Effector memory CD8-positive, alpha-beta T cell (primary cell): ENCODE measurements at regions not wholly inside any gene's neighbourhood (a gene's known extent, or its start where the extent isn't known, plus 50 kb on each side); places are given as distances from the start of the nearest gene placed in this dataset.

Experiments
- ATAC-seq: fragments of 150-1000 bp; cut with Tn5 transposase; replicated peaks from 2 replicates; pipeline ENCODE4 v1.10.0; 2021; ENCODE audit warnings: mild to moderate bottlenecking, moderate library complexity
- DNase-seq, 3 experiments: peaks; one replicate each; pipeline ENCODE4 v3.0.0; 2021
- H3K27ac Mint-ChIP-seq, 2 donors: one replicate each; pipeline ENCODE4 v1.8.0; 2022; ENCODE audit warnings: mild to moderate bottlenecking in 2 of 2, mixed read lengths in 2 of 2, moderate library complexity in 2 of 2
- H3K27me3 Mint-ChIP-seq, 2 donors: one replicate each; pipeline ENCODE4 v1.8.0; 2022; ENCODE audit warnings: mixed read lengths in 2 of 2
- H3K36me3 Mint-ChIP-seq: one replicate; pipeline ENCODE4 v1.8.0; 2022; ENCODE audit warnings: mild to moderate bottlenecking, moderate library complexity, mixed read lengths; ENCODE audit not compliant: insufficient read depth
- H3K4me1 Mint-ChIP-seq, 2 donors: one replicate each; pipeline ENCODE4 v1.8.0; 2022; ENCODE audit warnings: low read depth in 2 of 2, mixed read lengths in 2 of 2
- H3K4me3 Mint-ChIP-seq, 2 donors: one replicate each; pipeline ENCODE4 v1.8.0; 2022; ENCODE audit warnings: mild to moderate bottlenecking in 2 of 2, mixed read lengths in 2 of 2, moderate library complexity in 2 of 2
- H3K9me3 Mint-ChIP-seq, 2 donors: one replicate each; pipeline ENCODE4 v1.8.0; 2022; ENCODE audit warnings: mixed read lengths in 2 of 2

DNA sequence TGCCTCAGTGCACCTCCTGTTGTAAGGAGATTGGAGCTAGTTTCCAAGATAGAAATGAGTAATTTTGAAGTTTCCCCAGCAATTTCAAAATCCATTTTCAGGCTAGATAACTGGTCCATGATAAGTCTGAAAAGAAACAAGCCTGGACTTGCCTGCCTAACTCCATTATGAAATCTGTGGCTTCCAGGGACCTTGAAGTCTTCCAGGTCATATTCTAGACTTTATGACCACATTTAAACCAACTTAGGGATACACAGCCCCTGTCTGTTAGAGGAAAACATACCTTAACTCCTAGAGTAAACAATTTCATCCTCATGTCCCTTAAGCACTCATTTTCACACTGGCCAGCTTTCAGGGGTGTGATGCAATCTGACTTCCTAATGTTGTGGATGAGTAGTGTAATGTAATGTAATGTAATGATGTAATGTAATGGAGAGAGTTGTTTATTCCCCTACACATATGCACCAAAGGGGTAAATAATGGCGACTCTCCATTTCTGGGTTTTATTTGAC, 96.7 kb upstream of the FAM20A start:
- ATAC-seq (no peak), DNase-seq (no peak)
- H3K9me3 Mint-ChIP-seq = peaks cover 2 to 3% of the 10 kb centered on the region in 2 donors
- H3K4me1 Mint-ChIP-seq = no peaks in the 10 kb centered on the region
- H3K27ac Mint-ChIP-seq = no peak overlapping the region
- H3K27me3 Mint-ChIP-seq = peaks cover 29 to 39% of the 10 kb centered on the region in 2 donors
- H3K4me3 Mint-ChIP-seq = no peak overlapping the region
- H3K36me3 Mint-ChIP-seq = no peaks in the 10 kb centered on the region

DNA sequence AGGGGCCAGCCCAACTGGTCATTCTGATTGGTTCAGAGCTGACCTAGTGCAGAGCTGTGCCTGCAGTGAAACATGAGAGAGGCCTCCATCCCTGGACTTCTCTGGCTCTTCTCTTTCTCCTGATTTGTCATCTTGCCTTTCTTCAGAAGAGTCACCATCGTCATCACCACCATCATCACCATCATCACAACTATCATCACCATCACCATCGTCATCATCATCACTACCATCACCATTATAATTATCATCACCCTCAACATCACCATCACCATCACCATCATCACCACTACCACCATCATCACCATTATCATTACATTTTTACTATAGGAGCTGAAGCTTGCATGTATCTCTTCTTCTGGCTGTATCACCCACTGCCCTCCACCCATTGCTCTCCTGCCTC, 94.5 kb upstream of the FAM20A start:
- no peaks in the 10 kb centered on the region for H3K4me1 Mint-ChIP-seq
- H3K4me3 Mint-ChIP-seq = no peak overlapping the region
- H3K27me3 Mint-ChIP-seq = peaks cover 24 to 43% of the 10 kb centered on the region in 2 donors
- no peak for ATAC-seq
- DNase-seq = no peak
- no peaks in the 10 kb centered on the region for H3K36me3 Mint-ChIP-seq
- H3K9me3 Mint-ChIP-seq = no peaks in the 10 kb centered on the region
- no peak overlapping the region for H3K27ac Mint-ChIP-seq

DNA sequence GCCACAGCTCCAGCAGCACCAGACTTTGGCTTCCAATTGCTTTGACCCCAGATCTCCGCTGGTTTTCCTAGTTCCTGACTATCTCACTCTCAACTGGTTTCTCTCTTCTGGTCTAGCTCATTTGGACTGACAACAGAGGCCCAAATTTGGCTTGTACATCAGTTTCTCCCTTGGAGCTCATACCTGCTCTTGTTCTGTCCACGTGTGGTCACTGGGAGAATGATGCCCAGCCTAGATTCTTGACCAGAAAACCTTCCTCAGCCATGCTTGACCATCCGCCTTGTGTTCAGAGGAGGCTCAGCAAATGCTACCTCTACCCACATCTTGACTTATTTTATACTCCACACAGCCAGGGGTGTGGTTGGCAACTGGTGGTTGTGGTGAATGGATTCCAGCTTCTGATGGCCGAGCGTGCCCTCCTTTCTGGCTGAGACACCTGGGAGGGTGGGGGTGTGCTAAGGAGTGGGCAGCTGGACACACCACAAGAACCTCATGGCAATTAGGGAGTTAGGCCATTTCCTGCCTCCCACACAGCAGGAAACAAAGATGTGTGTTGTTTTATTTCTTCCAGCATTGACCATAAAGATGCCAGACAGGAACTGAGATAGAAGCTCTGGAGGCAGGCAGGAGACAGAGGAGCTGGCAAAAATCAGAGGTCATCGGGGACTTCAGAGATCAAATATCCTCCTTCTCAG, 93.8 kb upstream of the FAM20A start:
- peaks cover 20 to 43% of the 10 kb centered on the region in 2 donors for H3K27me3 Mint-ChIP-seq
- H3K4me3 Mint-ChIP-seq = no peak overlapping the region
- H3K9me3 Mint-ChIP-seq = no peaks in the 10 kb centered on the region
- DNase-seq (no peak), ATAC-seq (no peak)
- no peaks in the 10 kb centered on the region for H3K36me3 Mint-ChIP-seq
- no peaks in the 10 kb centered on the region for H3K4me1 Mint-ChIP-seq
- no peak overlapping the region for H3K27ac Mint-ChIP-seq

DNA sequence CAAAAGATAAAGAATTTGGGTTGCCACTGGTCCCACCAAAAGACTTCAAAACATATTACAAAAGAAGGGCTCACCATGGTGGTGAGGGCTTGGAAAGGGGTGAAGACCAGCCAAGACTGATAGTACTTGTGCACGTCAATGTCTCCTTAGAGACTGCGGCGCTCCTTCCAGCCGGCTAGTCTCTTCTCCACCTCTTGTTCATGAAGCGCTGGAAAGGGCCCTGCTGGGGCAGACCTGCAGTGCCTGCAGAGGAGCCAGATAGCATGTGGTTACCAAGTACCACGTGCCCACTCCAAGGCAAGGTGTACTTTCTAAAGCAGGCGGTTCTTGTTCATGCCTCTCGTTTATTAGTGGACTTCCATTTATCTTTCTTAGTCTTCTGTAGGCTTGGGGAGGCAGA, 92.7 kb upstream of the FAM20A start:
- Mint-ChIP-seq H3K4me3 (no peak overlapping the region), H3K9me3 (no peaks in the 10 kb centered on the region), H3K27ac (no peak overlapping the region), H3K27me3 (peaks cover 17 to 50% of the 10 kb centered on the region in 2 donors), H3K4me1 (no peaks in the 10 kb centered on the region), H3K36me3 (no peaks in the 10 kb centered on the region)
- ATAC-seq (no peak), DNase-seq (no peak)

DNA sequence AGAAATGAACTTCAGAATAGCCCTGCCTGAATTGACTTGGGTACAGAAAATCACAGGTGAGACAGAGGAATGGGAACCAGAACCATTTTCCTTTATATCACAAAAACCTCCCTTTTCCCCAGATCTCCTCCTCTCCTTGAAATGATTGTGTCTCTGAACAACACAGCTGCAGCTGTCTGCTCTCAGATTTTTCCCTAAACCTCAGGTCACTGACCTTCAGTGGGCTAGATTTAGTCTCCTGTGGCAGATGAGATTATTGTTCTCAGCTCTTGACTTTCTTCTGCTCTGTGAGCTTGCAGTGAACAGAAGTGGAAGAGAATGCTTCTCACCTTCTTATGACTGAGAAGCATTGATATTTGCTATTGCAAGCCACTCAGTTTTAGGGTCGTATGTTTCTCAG, 92.3 kb upstream of the FAM20A start:
- Mint-ChIP-seq H3K4me1 (no peaks in the 10 kb centered on the region), H3K36me3 (no peaks in the 10 kb centered on the region), H3K27ac (no peak overlapping the region), H3K27me3 (peaks cover 16 to 53% of the 10 kb centered on the region in 2 donors), H3K9me3 (no peaks in the 10 kb centered on the region), H3K4me3 (no peak overlapping the region)
- ATAC-seq (no peak), DNase-seq (no peak)

DNA sequence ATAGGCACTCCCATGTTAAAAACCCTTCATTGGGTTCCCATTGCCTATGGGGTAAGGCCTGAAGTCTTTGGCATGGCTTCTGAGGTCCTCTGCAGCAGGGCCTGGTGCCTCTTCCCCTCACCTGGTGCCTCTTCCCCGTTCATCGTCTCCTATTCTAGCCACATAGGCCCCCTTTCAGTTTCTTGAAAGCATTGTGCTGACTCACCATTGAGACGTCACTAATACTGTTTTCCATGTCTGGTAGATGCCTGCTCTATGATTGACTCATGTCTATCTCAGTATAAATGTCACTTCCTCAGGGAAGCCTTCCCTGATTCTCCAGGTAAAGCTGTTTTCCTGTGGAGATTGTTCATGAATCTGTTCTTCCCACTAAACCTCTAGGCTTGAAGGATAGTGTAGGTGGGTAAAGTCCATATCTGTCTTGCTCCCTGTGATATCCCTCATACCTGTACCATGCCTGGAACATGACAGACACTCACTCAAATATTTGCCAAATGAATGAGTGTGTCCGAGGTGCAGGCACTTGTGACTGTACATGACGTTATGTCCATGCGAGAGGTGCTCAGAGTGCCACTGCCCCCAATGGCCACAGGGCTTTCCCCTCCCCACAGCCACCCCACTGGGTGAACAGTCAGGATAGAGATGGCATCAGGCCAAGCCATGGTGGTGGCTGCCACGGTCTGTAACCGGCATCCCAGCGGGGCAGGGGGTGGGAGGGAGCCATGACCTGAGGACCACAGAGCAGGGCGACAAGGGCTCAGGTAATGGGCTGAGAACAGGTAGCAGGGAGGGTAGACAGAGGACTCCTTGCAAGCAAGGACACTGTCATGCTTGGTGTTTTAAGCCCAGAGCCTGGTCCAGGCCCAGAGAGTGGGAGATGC, 85.2 kb upstream of the FAM20A start:
- H3K27me3 Mint-ChIP-seq = peaks cover 27 to 46% of the 10 kb centered on the region in 2 donors
- H3K4me1 Mint-ChIP-seq = no peaks in the 10 kb centered on the region
- no peaks in the 10 kb centered on the region for H3K9me3 Mint-ChIP-seq
- no peaks in the 10 kb centered on the region for H3K36me3 Mint-ChIP-seq
- DNase-seq = no peak
- no peak overlapping the region for H3K4me3 Mint-ChIP-seq
- no peak for ATAC-seq
- H3K27ac Mint-ChIP-seq = no peak overlapping the region

DNA sequence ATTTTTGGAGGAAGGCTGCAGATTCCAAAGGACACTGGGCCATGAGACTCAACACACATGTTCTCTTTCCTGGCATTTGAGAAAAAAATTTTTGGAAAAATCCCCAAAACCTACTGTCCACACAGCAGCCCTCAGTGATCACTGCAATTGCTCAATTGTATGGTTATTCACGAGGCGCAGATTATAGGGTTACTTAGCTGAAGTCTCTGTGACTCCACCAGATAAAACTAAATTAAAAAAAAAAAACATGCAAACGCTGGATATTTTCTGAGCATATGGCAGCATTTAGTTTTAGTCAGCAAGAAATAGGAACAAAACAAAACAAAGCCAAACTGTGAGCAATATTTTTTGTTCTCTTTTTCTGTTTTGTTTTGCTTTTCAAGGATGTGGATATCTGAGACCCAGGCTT, 83.8 kb upstream of the FAM20A start:
- Mint-ChIP-seq H3K9me3 (no peaks in the 10 kb centered on the region), H3K27me3 (peaks cover 27 to 54% of the 10 kb centered on the region in 2 donors), H3K4me1 (no peaks in the 10 kb centered on the region), H3K4me3 (no peak overlapping the region), H3K36me3 (no peaks in the 10 kb centered on the region), H3K27ac (no peak overlapping the region)
- no peak for ATAC-seq
- no peak for DNase-seq

DNA sequence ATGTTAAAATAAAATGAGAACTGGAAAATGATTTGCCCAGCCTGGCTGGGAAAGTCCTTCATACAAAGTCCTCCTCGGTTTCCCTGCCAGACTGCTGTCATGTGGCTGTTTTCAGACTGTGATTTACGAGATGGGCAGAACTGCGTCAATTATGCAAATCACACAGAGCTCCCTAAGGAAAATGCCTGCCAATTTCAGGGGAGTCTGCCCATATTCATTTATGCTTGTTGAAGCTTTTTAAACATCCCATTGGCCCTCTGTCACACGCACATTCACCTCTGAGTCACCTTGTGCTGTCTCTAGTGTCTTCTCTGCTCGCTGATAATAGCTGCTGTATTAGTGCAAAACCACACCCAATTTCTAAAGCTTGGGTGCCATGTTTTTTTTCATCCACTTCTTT, 81.7 kb upstream of the FAM20A start:
- no peak overlapping the region for H3K27ac Mint-ChIP-seq
- ATAC-seq (no peak), DNase-seq (no peak)
- H3K4me3 Mint-ChIP-seq = no peak overlapping the region
- H3K36me3 Mint-ChIP-seq = no peaks in the 10 kb centered on the region
- peaks cover 32 to 49% of the 10 kb centered on the region in 2 donors for H3K27me3 Mint-ChIP-seq
- H3K4me1 Mint-ChIP-seq = no peaks in the 10 kb centered on the region
- no peaks in the 10 kb centered on the region for H3K9me3 Mint-ChIP-seq

DNA sequence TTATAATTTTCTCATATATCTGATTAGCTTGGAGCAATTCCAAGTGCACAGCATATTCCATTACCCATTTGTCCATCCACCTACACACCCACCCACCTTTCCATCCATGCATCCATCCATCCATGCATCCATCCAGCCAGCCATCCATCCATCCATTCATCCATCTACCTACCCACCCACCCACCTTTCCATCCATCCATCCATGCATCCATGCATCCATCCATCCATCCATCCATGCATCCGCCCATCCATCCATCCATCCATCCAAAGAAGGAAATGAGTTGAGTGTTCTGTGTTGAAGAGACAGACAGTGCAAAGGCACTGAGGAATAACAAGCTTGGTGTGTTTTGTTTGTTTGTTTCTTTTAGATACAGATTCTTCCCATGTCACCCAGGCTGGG, 78.7 kb upstream of the FAM20A start:
- H3K4me3 Mint-ChIP-seq = no peak overlapping the region
- ATAC-seq = no peak
- H3K36me3 Mint-ChIP-seq = no peaks in the 10 kb centered on the region
- no peak for DNase-seq
- H3K4me1 Mint-ChIP-seq = no peaks in the 10 kb centered on the region
- H3K27me3 Mint-ChIP-seq = peaks cover 31 to 51% of the 10 kb centered on the region in 2 donors
- no peak overlapping the region for H3K27ac Mint-ChIP-seq
- no peaks in the 10 kb centered on the region for H3K9me3 Mint-ChIP-seq

DNA sequence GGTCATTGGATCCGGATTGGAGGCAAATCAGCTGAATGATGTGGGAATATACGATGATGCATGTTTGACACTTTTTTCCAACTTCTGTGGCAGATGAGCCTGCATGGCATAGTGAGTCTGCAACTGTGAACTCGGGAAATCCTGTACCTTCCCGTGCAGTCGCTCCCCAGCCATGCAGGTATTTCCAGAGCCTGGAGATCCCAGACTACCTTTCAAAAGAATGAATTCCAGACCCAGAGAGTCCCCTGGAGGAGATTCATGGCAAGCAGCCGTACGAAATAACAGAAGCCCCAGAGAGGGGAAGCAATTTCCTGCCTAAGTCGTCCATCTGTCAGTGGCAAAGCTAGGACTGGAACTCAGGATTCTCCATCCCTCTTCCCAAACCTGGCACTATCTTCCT, 75.7 kb upstream of the FAM20A start:
- Mint-ChIP-seq H3K9me3 (no peaks in the 10 kb centered on the region), H3K27me3 (peaks cover 27 to 55% of the 10 kb centered on the region in 2 donors), H3K27ac (no peak overlapping the region), H3K4me1 (no peaks in the 10 kb centered on the region), H3K4me3 (no peak overlapping the region), H3K36me3 (no peaks in the 10 kb centered on the region)
- ATAC-seq (no peak), DNase-seq (no peak)

DNA sequence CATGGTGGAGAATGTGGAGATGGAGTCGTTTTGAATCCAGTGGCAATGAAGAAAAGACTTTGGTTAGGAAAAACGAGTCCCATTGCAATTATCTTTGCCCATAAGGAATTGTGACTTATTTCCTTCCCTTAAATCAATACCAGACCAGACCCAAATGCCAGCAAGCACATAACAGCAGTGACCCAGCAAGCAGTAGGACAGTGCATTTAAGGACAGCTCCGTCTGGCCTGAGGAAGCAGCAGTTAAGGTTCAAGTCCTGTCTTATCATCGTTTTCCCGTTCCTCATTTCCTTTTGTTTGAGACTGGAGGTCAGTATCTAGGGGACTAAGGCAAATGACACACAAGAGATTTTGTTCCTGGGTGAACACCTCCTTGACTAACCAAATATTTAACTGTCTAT, 74.6 kb upstream of the FAM20A start:
- H3K4me3 Mint-ChIP-seq = no peak overlapping the region
- peaks cover 33 to 60% of the 10 kb centered on the region in 2 donors for H3K27me3 Mint-ChIP-seq
- no peak for ATAC-seq
- no peaks in the 10 kb centered on the region for H3K9me3 Mint-ChIP-seq
- H3K36me3 Mint-ChIP-seq = no peaks in the 10 kb centered on the region
- DNase-seq = no peak
- H3K27ac Mint-ChIP-seq = no peak overlapping the region
- H3K4me1 Mint-ChIP-seq = no peaks in the 10 kb centered on the region

DNA sequence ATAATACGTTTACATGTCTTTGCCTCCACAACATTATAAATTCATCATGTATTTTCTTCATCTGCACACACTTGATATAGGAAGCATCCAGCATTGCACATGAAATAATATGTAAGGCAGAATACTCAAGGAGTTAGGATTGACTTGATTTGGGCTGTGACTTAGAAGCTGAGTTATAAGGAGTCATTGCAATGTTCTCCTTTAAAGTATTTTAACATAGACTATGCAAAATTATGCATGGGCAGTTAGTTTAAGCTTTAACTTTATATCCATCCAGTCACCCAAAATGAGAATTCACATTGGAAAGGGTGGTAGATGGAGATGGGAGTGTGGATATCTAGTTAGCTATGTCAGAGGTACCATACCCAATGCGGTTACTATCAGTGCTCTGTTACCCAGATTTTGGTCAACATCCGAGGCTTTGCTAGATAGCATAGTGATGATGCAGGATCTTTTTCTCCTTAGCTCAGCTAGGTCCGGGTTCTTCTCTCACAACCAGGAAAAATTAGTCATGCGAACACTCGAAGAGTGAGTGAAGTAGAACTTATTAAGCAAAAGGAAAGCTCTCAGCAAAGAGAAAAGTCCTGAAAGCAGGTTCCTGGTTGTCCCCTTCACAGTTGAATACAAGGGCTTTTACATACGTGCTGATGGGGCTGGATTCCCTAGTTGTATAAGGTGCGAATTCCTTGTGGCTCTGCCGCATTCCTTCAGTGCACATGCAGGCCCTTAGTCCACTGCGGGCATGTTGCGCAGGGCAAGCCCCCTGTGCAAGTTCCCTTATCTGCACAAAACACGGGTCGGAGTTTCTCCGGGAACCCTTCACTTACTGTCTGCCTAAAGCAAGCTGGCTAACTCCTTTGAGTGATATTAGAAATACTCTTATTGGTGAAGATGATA, 73.1 kb upstream of the FAM20A start:
- Mint-ChIP-seq H3K36me3 (no peaks in the 10 kb centered on the region), H3K27me3 (peaks cover 42 to 58% of the 10 kb centered on the region in 2 donors)

DNA sequence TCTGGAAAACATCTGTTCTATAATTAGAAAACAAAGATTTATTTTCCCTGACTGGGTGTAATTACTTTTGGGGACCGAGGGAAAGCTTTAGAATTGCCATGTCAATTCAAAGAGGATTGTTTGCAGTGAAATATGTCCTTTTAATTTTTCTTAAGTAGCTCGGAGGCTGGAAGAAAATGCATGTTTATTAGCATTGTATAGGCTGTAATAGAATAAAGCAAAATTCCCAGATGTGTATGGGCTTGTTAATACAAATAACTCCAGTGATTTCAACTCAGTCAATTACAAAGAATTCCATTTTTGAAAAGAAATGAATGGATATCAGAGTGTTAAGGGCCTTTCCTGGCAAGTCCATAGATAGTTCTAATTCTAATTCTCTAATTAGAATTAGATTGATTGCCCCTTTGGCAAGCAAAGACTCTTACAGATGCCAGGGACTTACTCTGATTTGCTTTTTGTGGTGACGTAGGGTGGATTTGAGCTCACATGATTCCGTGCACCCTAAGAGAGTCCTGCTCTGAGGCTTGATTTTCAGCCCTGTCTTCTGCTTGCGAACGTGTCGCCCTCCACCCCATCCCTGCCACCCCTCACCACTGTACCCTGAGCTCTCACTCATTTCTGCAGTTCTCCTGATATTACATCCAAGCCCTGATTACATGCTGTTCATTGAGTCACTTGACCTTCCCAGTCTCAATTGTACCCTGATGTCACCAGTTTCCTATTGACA, 70.0 kb upstream of the FAM20A start:
- DNase-seq (no peak), ATAC-seq (no peak)
- Mint-ChIP-seq H3K4me3 (no peak overlapping the region), H3K27me3 (peaks cover 52 to 54% of the 10 kb centered on the region in 2 donors), H3K36me3 (no peaks in the 10 kb centered on the region), H3K4me1 (peaks cover 0 to 3% of the 10 kb centered on the region in 2 donors), H3K9me3 (no peaks in the 10 kb centered on the region), H3K27ac (no peak overlapping the region)

More for the DNA sequence above, 73.1 kb upstream of the FAM20A start:
- no peak overlapping the region for H3K27ac Mint-ChIP-seq
- no peak for DNase-seq
- H3K9me3 Mint-ChIP-seq = no peaks in the 10 kb centered on the region
- no peaks in the 10 kb centered on the region for H3K4me1 Mint-ChIP-seq
- no peak for ATAC-seq
- no peak overlapping the region for H3K4me3 Mint-ChIP-seq
